ENCODE measurements at regions not wholly inside any gene's neighbourhood (a gene's known extent, or its start where the extent isn't known, plus 50 kb on each side); places are given as distances from the start of the nearest gene placed in this dataset.

GRCh38 chr15:54719325-54719724 is 477.4 kb downstream of the RSL24D1 start:
- no peak for DNase-seq (ENCODE audit: low read depth)
- H3K4me3 ChIP-seq (ENCODE audit: low read depth, low read length), result no peak overlapping the region
- no peak for TF ChIP-seq CTCF (IDR thresholded peaks at IDR 0.05; ENCODE audit: insufficient read depth, low read depth, low read length, missing control alignments)

- no peak for DNase-seq (ENCODE audit: low read depth)
- no peak for TF ChIP-seq CTCF (IDR thresholded peaks at IDR 0.05; ENCODE audit: insufficient read depth, low read depth, low read length, missing control alignments)
- H3K4me3 ChIP-seq (ENCODE audit: low read depth, low read length), result no peak overlapping the region
Measured at GRCh38 chr15:54707805-54708752, 488.7 kb downstream of the RSL24D1 start.

- no peak for TF ChIP-seq CTCF (IDR thresholded peaks at IDR 0.05; ENCODE audit: insufficient read depth, low read depth, low read length, missing control alignments)
- no peak overlapping the region for H3K4me3 ChIP-seq (ENCODE audit: low read depth, low read length)
- no peak for DNase-seq (ENCODE audit: low read depth)
Measured at GRCh38 chr15:54687628-54688027, 509.1 kb downstream of the RSL24D1 start.

Data from GM12865 (cell line).